ENCODE measurements at regions not wholly inside any gene's neighbourhood (a gene's known extent, or its start where the extent isn't known, plus 50 kb on each side); places are given as distances from the start of the nearest gene placed in this dataset.

- no peak for TF ChIP-seq EZH2 (optimal IDR thresholded peaks at IDR 0.05; ENCODE audit: low read depth, low read length)
- no peak for TF ChIP-seq CTCF (IDR thresholded peaks at IDR 0.05; ENCODE audit: low read length)
- TF ChIP-seq EZH2phosphoT487 (IDR thresholded peaks at IDR 0.05; ENCODE audit: low read length): no peak
Observed at GRCh38 chr7:130910949-130911944, 177.2 kb upstream of the KLF14 start.
